ENCODE measurements at regions not wholly inside any gene's neighbourhood (a gene's known extent, or its start where the extent isn't known, plus 50 kb on each side); places are given as distances from the start of the nearest gene placed in this dataset.

GRCh38 chr11:112661146-112661545 lies 300.1 kb upstream of the NCAM1 start:
- CTCF ChIA-PET: no interaction called here
- H3K27me3 Mint-ChIP-seq: no peaks in the 10 kb centered on the region
- H3K4me1 Mint-ChIP-seq (ENCODE audit: low read depth): no peaks in the 10 kb centered on the region
- no peaks in the 10 kb centered on the region for H3K9me3 Mint-ChIP-seq
- no peak overlapping the region for H3K4me3 Mint-ChIP-seq
- DNase-seq (no peak), ATAC-seq (no peak)
- H3K27ac Mint-ChIP-seq: no peak overlapping the region
- H3K36me3 Mint-ChIP-seq (ENCODE audit: low read depth): no peaks in the 10 kb centered on the region
- POLR2A ChIA-PET: no interaction called here
- no peak for TF ChIP-seq CTCF (IDR thresholded peaks at IDR 0.05)
- intact Hi-C loops (cut with micrococcal nuclease): no loop called here

- H3K27ac Mint-ChIP-seq: no peak overlapping the region
- ChIA-PET CTCF (no interaction called here), POLR2A (no interaction called here)
- H3K9me3 Mint-ChIP-seq: no peaks in the 10 kb centered on the region
- H3K36me3 Mint-ChIP-seq (ENCODE audit: low read depth): no peaks in the 10 kb centered on the region
- no peaks in the 10 kb centered on the region for H3K27me3 Mint-ChIP-seq
- DNase-seq (no peak), ATAC-seq (no peak)
- TF ChIP-seq CTCF (IDR thresholded peaks at IDR 0.05): no peak
- no peak overlapping the region for H3K4me3 Mint-ChIP-seq
- intact Hi-C loops (cut with micrococcal nuclease): no loop called here
- no peaks in the 10 kb centered on the region for H3K4me1 Mint-ChIP-seq (ENCODE audit: low read depth)
These were observed 299.6 kb upstream of the NCAM1 start for GRCh38 chr11:112661571-112661970.

GRCh38 chr11:112662554-112662953 lies 298.7 kb upstream of the NCAM1 start:
- no peak for TF ChIP-seq CTCF (IDR thresholded peaks at IDR 0.05)
- no peak overlapping the region for H3K27ac Mint-ChIP-seq
- POLR2A ChIA-PET: no interaction called here
- H3K4me3 Mint-ChIP-seq: no peak overlapping the region
- intact Hi-C loops (cut with micrococcal nuclease): no loop called here
- CTCF ChIA-PET: no interaction called here
- H3K36me3 Mint-ChIP-seq (ENCODE audit: low read depth): no peaks in the 10 kb centered on the region
- H3K27me3 Mint-ChIP-seq: no peaks in the 10 kb centered on the region
- ATAC-seq: no peak
- DNase-seq: no peak
- H3K4me1 Mint-ChIP-seq (ENCODE audit: low read depth): no peaks in the 10 kb centered on the region
- H3K9me3 Mint-ChIP-seq: no peaks in the 10 kb centered on the region

GRCh38 chr11:112663947-112664634 lies 297.1 kb upstream of the NCAM1 start:
- H3K4me3 Mint-ChIP-seq: no peak overlapping the region
- no peaks in the 10 kb centered on the region for H3K27me3 Mint-ChIP-seq
- H3K36me3 Mint-ChIP-seq (ENCODE audit: low read depth): no peaks in the 10 kb centered on the region
- no peak for TF ChIP-seq CTCF (IDR thresholded peaks at IDR 0.05)
- DNase-seq (no peak), ATAC-seq (no peak)
- POLR2A ChIA-PET: no interaction called here
- intact Hi-C loops (cut with micrococcal nuclease): no loop called here
- H3K27ac Mint-ChIP-seq: no peak overlapping the region
- CTCF ChIA-PET: no interaction called here
- H3K4me1 Mint-ChIP-seq (ENCODE audit: low read depth): no peaks in the 10 kb centered on the region
- no peaks in the 10 kb centered on the region for H3K9me3 Mint-ChIP-seq

GRCh38 chr11:112665291-112665690 lies 295.9 kb upstream of the NCAM1 start:
- no peak for TF ChIP-seq CTCF (IDR thresholded peaks at IDR 0.05)
- H3K27me3 Mint-ChIP-seq: no peaks in the 10 kb centered on the region
- H3K27ac Mint-ChIP-seq: no peak overlapping the region
- H3K4me1 Mint-ChIP-seq (ENCODE audit: low read depth): no peaks in the 10 kb centered on the region
- DNase-seq: no peak
- ChIA-PET POLR2A (no interaction called here), CTCF (no interaction called here)
- intact Hi-C loops (cut with micrococcal nuclease): no loop called here
- H3K36me3 Mint-ChIP-seq (ENCODE audit: low read depth): no peaks in the 10 kb centered on the region
- no peak for ATAC-seq
- H3K4me3 Mint-ChIP-seq: no peak overlapping the region
- H3K9me3 Mint-ChIP-seq: no peaks in the 10 kb centered on the region

All from activated CD8-positive, alpha-beta T cell treated with anti-CD3 and anti-CD28 coated beads for 36 hours (primary cell).